SK-N-SH treated with all-trans-retinoic acid at 6 μM for 48 hours (cell line): ENCODE measurements at regions not wholly inside any gene's neighbourhood (a gene's known extent, or its start where the extent isn't known, plus 50 kb on each side); places are given as distances from the start of the nearest gene placed in this dataset.

Experiments used
- ATAC-seq: fragments of 200-7000 bp; cut with Tn5 transposase; 3 replicates; pipeline ENCODE4 v1.9.1; 2020; ENCODE audit warnings: mild to moderate bottlenecking, moderate library complexity
- ARNTL ChIP-seq: fragments of 450-650 bp; formaldehyde crosslinking; IDR thresholded peaks from 2 replicates; pipeline ENCODE4 v1.5.0; 2020; ENCODE audit warnings: low read depth, mild to moderate bottlenecking, moderate library complexity, borderline replicate concordance
- BACH2 ChIP-seq: fragments of 250-450 bp; sonication (Bioruptor Pico); IDR thresholded peaks from 2 replicates; pipeline ENCODE4 v1.9.0; 2021; ENCODE audit warnings: mild to moderate bottlenecking, borderline replicate concordance
- CREB5 ChIP-seq: fragments of 250-450 bp; sonication (Bioruptor Pico); IDR thresholded peaks from 2 replicates; pipeline ENCODE4 v1.5.1; 2020; ENCODE audit warnings: low read depth, mild to moderate bottlenecking, moderate library complexity
- CSDC2 ChIP-seq: fragments of 250-450 bp; sonication (Bioruptor Pico); IDR thresholded peaks from 2 replicates; pipeline ENCODE4 v1.5.0; 2020; ENCODE audit warnings: mild to moderate bottlenecking, moderate library complexity
- ESRRG ChIP-seq: fragments of 250-450 bp; sonication (Bioruptor Pico); IDR thresholded peaks from 2 replicates; pipeline ENCODE4 v1.6.1; 2021; ENCODE audit warnings: mild to moderate bottlenecking
- OSR1 ChIP-seq: fragments of 250-450 bp; sonication (Bioruptor Pico); IDR thresholded peaks from 2 replicates; pipeline ENCODE4 v1.8.0; 2022; ENCODE audit warnings: moderate library complexity, mild to moderate bottlenecking, inconsistent platforms
- PATZ1 ChIP-seq: fragments of 250-450 bp; sonication (Bioruptor Pico); IDR thresholded peaks from 2 replicates; pipeline ENCODE4 v1.8.0; 2020; ENCODE audit warnings: mild to moderate bottlenecking, moderate library complexity, borderline replicate concordance
- POU6F1 ChIP-seq: fragments of 250-450 bp; sonication (Bioruptor Pico); IDR thresholded peaks from 2 replicates; pipeline ENCODE4 v1.8.0; 2021; ENCODE audit warnings: low read depth, mild to moderate bottlenecking, moderate library complexity, borderline replicate concordance
- PPARA ChIP-seq: fragments of 250-450 bp; sonication (Bioruptor Pico); IDR thresholded peaks from 2 replicates; pipeline ENCODE4 v1.5.0; 2020; ENCODE audit warnings: mild to moderate bottlenecking, borderline replicate concordance
- SNAI2 ChIP-seq: fragments of 250-450 bp; sonication (Bioruptor Pico); IDR thresholded peaks from 2 replicates; pipeline ENCODE4 v1.5.0; 2020; ENCODE audit warnings: mild to moderate bottlenecking, moderate library complexity
- TCF4 ChIP-seq: fragments of 250-450 bp; sonication (Bioruptor Pico); IDR thresholded peaks from 2 replicates; pipeline ENCODE4 v1.8.0; 2021; ENCODE audit warnings: mild to moderate bottlenecking, moderate library complexity, borderline replicate concordance
- TOX ChIP-seq: fragments of 250-450 bp; sonication (Bioruptor Pico); IDR thresholded peaks from 2 replicates; pipeline ENCODE4 v1.8.0; 2021; ENCODE audit warnings: mild to moderate bottlenecking, moderate library complexity, borderline replicate concordance
- TSHZ2 ChIP-seq: fragments of 250-450 bp; sonication (Bioruptor Pico); IDR thresholded peaks from 2 replicates; pipeline ENCODE4 v1.5.0; 2020; ENCODE audit warnings: mild to moderate bottlenecking, moderate library complexity
- ZFP3 ChIP-seq: fragments of 250-450 bp; sonication (Bioruptor Pico); IDR thresholded peaks from 2 replicates; pipeline ENCODE4 v1.5.0; 2020; ENCODE audit warnings: mild to moderate bottlenecking, moderate library complexity
- ZFP30 ChIP-seq: fragments of 450-650 bp; formaldehyde crosslinking; IDR thresholded peaks from 2 replicates; pipeline ENCODE4 v1.5.0; 2022; ENCODE audit warnings: mild to moderate bottlenecking, moderate library complexity
- ZNF565 ChIP-seq: fragments of 450-650 bp; formaldehyde crosslinking; conservative IDR thresholded peaks from 2 replicates; pipeline ENCODE4 v1.5.0; 2020; ENCODE audit warnings: low read depth, mild to moderate bottlenecking, moderate library complexity
- ZNF70 ChIP-seq: fragments of 450-650 bp; formaldehyde crosslinking; IDR thresholded peaks from 2 replicates; pipeline ENCODE4 v1.5.0; 2020; ENCODE audit warnings: mild to moderate bottlenecking, moderate library complexity
- ZNF8 ChIP-seq: fragments of 450-650 bp; formaldehyde crosslinking; IDR thresholded peaks from 2 replicates; pipeline ENCODE4 v1.5.0; 2020; ENCODE audit warnings: mild to moderate bottlenecking, moderate library complexity

- TF ChIP-seq TCF4 (CRISPR knock-in tag), result no peak
- TF ChIP-seq ARNTL (CRISPR knock-in tag), result no peak
- no peak for TF ChIP-seq POU6F1 (CRISPR knock-in tag)
- ATAC-seq, result no peak
These were observed 141.2 kb downstream of the PMAIP1 start for GRCh38 chr18:60040971-60041370.

GRCh38 chr18:60038731-60039130, 138.9 kb downstream of the PMAIP1 start:
- no peak for TF ChIP-seq ZNF565 (CRISPR knock-in tag)
- no peak for TF ChIP-seq ESRRG (CRISPR knock-in tag)
- ATAC-seq, result no peak

- ATAC-seq, result no peak
- no peak for TF ChIP-seq ZNF70
- TF ChIP-seq, all 23 proteins: peak for 0
These were observed 127.6 kb downstream of the PMAIP1 start for GRCh38 chr18:60027397-60027796.

GRCh38 chr18:60024857-60025256, 125.1 kb downstream of the PMAIP1 start:
- no peak for ATAC-seq
- no peak for TF ChIP-seq POU6F1 (CRISPR knock-in tag)
- no peak for TF ChIP-seq CSDC2 (CRISPR knock-in tag)
- TF ChIP-seq TSHZ2 (CRISPR knock-in tag), result no peak
- no peak for TF ChIP-seq BACH2 (CRISPR knock-in tag)
- no peak for TF ChIP-seq PATZ1 (CRISPR knock-in tag)
- no peak for TF ChIP-seq OSR1 (CRISPR knock-in tag)
- no peak for TF ChIP-seq SNAI2
- TF ChIP-seq TOX (CRISPR knock-in tag), result no peak
- TF ChIP-seq ARNTL (CRISPR knock-in tag), result no peak
- no peak for TF ChIP-seq ZNF8 (CRISPR knock-in tag)
- no peak for TF ChIP-seq ZFP30 (CRISPR knock-in tag)
- TF ChIP-seq CREB5 (CRISPR knock-in tag), result no peak
- TF ChIP-seq ZFP3 (CRISPR knock-in tag), result no peak
- no peak for TF ChIP-seq ZNF565 (CRISPR knock-in tag)

GRCh38 chr18:60024345-60024744, 124.5 kb downstream of the PMAIP1 start:
- ATAC-seq, result no peak
- no peak for TF ChIP-seq TCF4 (CRISPR knock-in tag)
- TF ChIP-seq ESRRG (CRISPR knock-in tag), result no peak
- TF ChIP-seq BACH2 (CRISPR knock-in tag), result no peak
- no peak for TF ChIP-seq PPARA (CRISPR knock-in tag)
- no peak for TF ChIP-seq ZFP3 (CRISPR knock-in tag)
